GM12878 (cell line): ENCODE measurements at regions not wholly inside any gene's neighbourhood (a gene's known extent, or its start where the extent isn't known, plus 50 kb on each side); places are given as distances from the start of the nearest gene placed in this dataset.

ENCODE experiments used
- ATAC-seq: fragments of 200-7000 bp; cut with Tn5 transposase; 3 replicates; pipeline ENCODE4 v1.9.1; 2020; ENCODE audit warnings: mild to moderate bottlenecking, moderate library complexity
- BruUV-seq: library from RNA; stranded (reverse); fragments of 400-500 nt; replicated peaks from 2 replicates; lab custom pipeline; 2021; lab: Mats Ljungman, UMichigan
- CTCF ChIA-PET: fragments of 300-600 bp; sonication (Branson Sonifier 250); formaldehyde crosslinking; extraction: SDS; loops from one replicate; lab custom pipeline; 2021; ENCODE audit warnings: inconsistent platforms; lab: Yijun Ruan, JAX
- POLR2A ChIA-PET: fragments of 350-600 bp; formaldehyde crosslinking; extraction: SDS; loops from one replicate; lab custom pipeline; 2021; ENCODE audit warnings: inconsistent platforms; lab: Charles Lee
- RAD21 ChIA-PET: fragments of 300-600 bp; sonication (Branson Sonifier 250); formaldehyde crosslinking; loops from one replicate; lab custom pipeline; 2023; ENCODE audit warnings: antibody characterized with exemption; ENCODE audit not compliant: unreplicated experiment; lab: Charles Lee
- SMC1A ChIA-PET: fragments of 300-600 bp; sonication (Branson Sonifier 250); formaldehyde crosslinking; loops from one replicate; lab custom pipeline; 2023; ENCODE audit not compliant: unreplicated experiment, uncharacterized antibody; lab: Charles Lee
- DNase-seq: peaks from one replicate; pipeline ENCODE4 v3.0.0-alpha.2; 2011; ENCODE audit warnings: low read depth, low spot score
- FAIRE-seq: peaks from 3 replicates; lab custom pipeline; 2011; peaks lifted over from hg19 to GRCh38; lab: Jason Lieb, UNC
- H2AFZ ChIP-seq: 2 replicates; pipeline ENCODE4 v1.6.0; 2011; ENCODE audit warnings: low read depth, low read length, control low read depth; ENCODE audit not compliant: control insufficient read depth
- H3K27ac ChIP-seq: 2 replicates; pipeline ENCODE4 v1.5.1; 2011; ENCODE audit warnings: control low read depth; ENCODE audit not compliant: control insufficient read depth, insufficient read depth
- H3K27me3 ChIP-seq, 2 experiments: replicated peaks in 1 of 2; 2 replicates each; pipeline versions ENCODE4 v1.6.0 to v1.6.1; 2011; ENCODE audit warnings: low read length in 1 of 2; ENCODE audit not compliant: control insufficient read depth in 2 of 2, insufficient read depth in 2 of 2
- H3K36me3 ChIP-seq, 2 experiments: 2 replicates each; pipeline ENCODE4 v1.5.1; 2011; ENCODE audit warnings: low read length in 1 of 2; ENCODE audit not compliant: control insufficient read depth in 2 of 2, insufficient read depth in 2 of 2
- H3K4me1 ChIP-seq: 2 replicates; pipeline ENCODE4 v1.6.1; 2011; ENCODE audit warnings: mild to moderate bottlenecking, low read length, moderate library complexity, mixed read lengths; ENCODE audit not compliant: control insufficient read depth, insufficient read depth
- H3K4me2 ChIP-seq: 2 replicates; pipeline ENCODE4 v1.6.0; 2011; ENCODE audit warnings: control low read depth; ENCODE audit not compliant: control insufficient read depth, insufficient read depth
- H3K4me3 ChIP-seq: fragments of 200-600 bp; sonication (generic); 2 replicates; pipeline ENCODE4 v1.5.1; 2016
- H3K79me2 ChIP-seq: 2 replicates; pipeline ENCODE4 v1.6.0; 2011; ENCODE audit warnings: low read length; ENCODE audit not compliant: control insufficient read depth, insufficient read depth
- H3K9ac ChIP-seq: 2 replicates; pipeline ENCODE4 v1.8.0; 2011; ENCODE audit warnings: low read length, control low read depth, mixed read lengths; ENCODE audit not compliant: control insufficient read depth, insufficient read depth
- H3K9me3 ChIP-seq: replicated peaks from 3 replicates; pipeline ENCODE4 v1.5.1; 2011; ENCODE audit warnings: mild to moderate bottlenecking, low read length; ENCODE audit not compliant: control insufficient read depth, insufficient read depth
- H4K20me1 ChIP-seq: 2 replicates; pipeline ENCODE4 v1.6.0; 2011; ENCODE audit not compliant: control insufficient read depth, insufficient read depth
- CHD2 ChIP-seq: IDR thresholded peaks from 2 replicates; pipeline ENCODE4 v1.6.1; 2011; ENCODE audit warnings: low read depth, low read length, improper control_type of control experiment, borderline replicate concordance
- CREB1 ChIP-seq: IDR thresholded peaks from 2 replicates; pipeline ENCODE4 v1.6.1; 2012; ENCODE audit warnings: low read depth, mild to moderate bottlenecking, inconsistent platforms
- CREM ChIP-seq: IDR thresholded peaks from 2 replicates; pipeline ENCODE4 v1.6.1; 2014; ENCODE audit warnings: antibody characterized with exemption, low read depth
- EED ChIP-seq: sonication (generic); IDR thresholded peaks from 2 replicates; pipeline ENCODE4 v1.6.1; 2016; ENCODE audit warnings: antibody characterized with exemption, low read depth
- ELK1 ChIP-seq: IDR thresholded peaks from 2 replicates; pipeline ENCODE4 v1.6.1; 2012; ENCODE audit warnings: low read depth, low read length, improper control_type of control experiment
- HCFC1 ChIP-seq: fragments of 150-350 bp; IDR thresholded peaks from 2 replicates; pipeline ENCODE4 v1.6.1; 2014; ENCODE audit warnings: low read length
- JUNB ChIP-seq: IDR thresholded peaks from 2 replicates; pipeline ENCODE4 v1.6.1; 2016; ENCODE audit warnings: antibody characterized with exemption, mild to moderate bottlenecking
- NFIC ChIP-seq: IDR thresholded peaks from 2 replicates; pipeline ENCODE4 v1.6.1; 2012; ENCODE audit warnings: low read depth, mild to moderate bottlenecking, inconsistent platforms, low read length, moderate library complexity
- PAX8 ChIP-seq: fragments of 450-650 bp; IDR thresholded peaks from 2 replicates; pipeline ENCODE4 v1.6.1; 2017; ENCODE audit warnings: mild to moderate bottlenecking, moderate library complexity
- PML ChIP-seq: IDR thresholded peaks from 2 replicates; pipeline ENCODE4 v1.6.1; 2012; ENCODE audit warnings: low read length, inconsistent platforms
- RAD51 ChIP-seq: fragments of 450-650 bp; IDR thresholded peaks from 2 replicates; pipeline ENCODE4 v1.6.1; 2016; ENCODE audit warnings: moderate library complexity, mild to moderate bottlenecking, inconsistent platforms
- RUNX3 ChIP-seq: IDR thresholded peaks from 2 replicates; pipeline ENCODE4 v1.6.1; 2012; ENCODE audit warnings: low read length, inconsistent platforms
- ZNF207 ChIP-seq: fragments of 450-650 bp; IDR thresholded peaks from 2 replicates; pipeline ENCODE4 v1.6.1; 2014; ENCODE audit warnings: antibody characterized with exemption, mild to moderate bottlenecking, borderline replicate concordance
- ZNF274 ChIP-seq: IDR thresholded peaks from one replicate; pipeline ENCODE4 v1.8.0; 2011; ENCODE audit not compliant: insufficient read length, insufficient read depth
- ZNF687 ChIP-seq: fragments of 450-650 bp; IDR thresholded peaks from 2 replicates; pipeline ENCODE4 v1.6.1; 2017; ENCODE audit warnings: mild to moderate bottlenecking, moderate library complexity
- WGBS: methylation state at CpG from one replicate; pipeline ENCODE4 v1.1.6; 2016; ENCODE audit warnings: low lambda C conversion rate; ENCODE audit not compliant: insufficient replicate concordance, insufficient coverage; ENCODE audit errors: missing lambda C conversion rate; 5-methylcytosine and 5-hydroxymethylcytosine counted together
- in situ Hi-C: fragments of 300-500 bp; cut with MboI; formaldehyde crosslinking; loops from 9 replicates; pipeline ENCODE4 v1.14.3; 2018; ENCODE audit warnings: mixed read lengths
- intact Hi-C: fragments of 100-400 bp; cut with micrococcal nuclease; formaldehyde crosslinking; loops from one replicate; pipeline ENCODE4 v1.14.2; 2022; ENCODE audit not compliant: unreplicated experiment

GRCh38 chr9:1939466-1939865 lies 75.7 kb upstream of the SMARCA2 start:
- FAIRE-seq, result no peak
- in situ Hi-C loops, result loop anchor here (5.0 kb wide), 1 partner anchor 62 kb away; no protein-coding TSS in a partner anchor
- WGBS, result 0% methylated on average over 1 of the region's 1 CpG
- ChIA-PET POLR2A (interaction anchor here (0.6 to 1.9 kb wide), 10 partner anchors 9 to 216 kb away, joined by 3 to 11 read pairs (median 6); no protein-coding TSS in a partner anchor), SMC1A (interaction anchor here (0.6 to 6.9 kb wide), 53 partner anchors 10 to 928 kb away, joined by 3 to 90 read pairs (median 4); partner anchors contain the start of gene SMARCA2), CTCF (interaction anchor here (0.5 to 5.8 kb wide), 51 partner anchors 10 to 930 kb away, joined by 3 to 94 read pairs (median 4); partner anchors contain the start of gene SMARCA2), RAD21 (interaction anchor here (0.6 to 4.8 kb wide), 52 partner anchors 10 to 673 kb away, joined by 3 to 62 read pairs (median 5); partner anchors contain the start of gene SMARCA2)
- peak; percentile 60 for ATAC-seq
- H4K20me1 ChIP-seq, result no peaks in the 10 kb centered on the region
- H3K9me3 ChIP-seq, result peaks cover 3% of the 10 kb centered on the region; the same call in 2 of the 3 replicates
- peak overlapping the region; percentile 67; the same call in 1 of the 2 replicates for H2AFZ ChIP-seq
- peak overlapping the region; percentile 79 for H3K9ac ChIP-seq
- no peaks in the 10 kb centered on the region for H3K79me2 ChIP-seq
- intact Hi-C loops, result loop anchor here (2.0 to 5.0 kb wide), 2 partner anchors 73 to 477 kb away; no protein-coding TSS in a partner anchor
- H3K4me1 ChIP-seq, result peaks cover 25% of the 10 kb centered on the region
- H3K27ac ChIP-seq, result peak overlapping the region; percentile 97
- H3K4me3 ChIP-seq, result peak overlapping the region; percentile 39
- H3K4me2 ChIP-seq, result peak overlapping the region; percentile 98
- no TSS peak for BruUV-seq
- no peaks in the 10 kb centered on the region for H3K36me3 ChIP-seq
- H3K27me3 ChIP-seq, result no peaks in the 10 kb centered on the region
- no peak for DNase-seq
- TF ChIP-seq CHD2, result peak; percentile 13; the same call in 1 of the 2 replicates
- TF ChIP-seq CREM, result 0 out of 2 replicates have a peak, but pooled peaks have one; percentile 34
- TF ChIP-seq PML, result peak; percentile 81
- no peak for TF ChIP-seq ZNF274
- peak; percentile 4; the same call in 1 of the 2 replicates for TF ChIP-seq CREB1
- 0 out of 2 replicates have a peak, but pooled peaks have one; percentile 38 for TF ChIP-seq PAX8
- no peak for TF ChIP-seq ELK1
- no peak for TF ChIP-seq ZNF207
- no peak for TF ChIP-seq EED
- TF ChIP-seq RAD51, result no peak
- peak; percentile 71; the same call in 1 of the 2 replicates for TF ChIP-seq NFIC
- TF ChIP-seq HCFC1, result no peak
- TF ChIP-seq ZNF687, result no peak
- TF ChIP-seq RUNX3, result peak; percentile 20; the same call in 1 of the 2 replicates
- 0 out of 2 replicates have a peak, but pooled peaks have one; percentile 2 for TF ChIP-seq JUNB
